MCF 10A (cell line): ENCODE measurements at regions not wholly inside any gene's neighbourhood (a gene's known extent, or its start where the extent isn't known, plus 50 kb on each side); places are given as distances from the start of the nearest gene placed in this dataset.

Experiments
- BruUV-seq: library from RNA; stranded (reverse); fragments of 400-500 nt; replicated peaks from 2 replicates; lab custom pipeline; 2021; lab: Mats Ljungman, UMichigan
- CTCF ChIA-PET: fragments of 300-600 bp; sonication (Branson Sonifier 250); formaldehyde crosslinking; extraction: SDS; loops from one replicate; lab custom pipeline; 2021; ENCODE audit warnings: antibody characterized with exemption, inconsistent platforms; lab: Yijun Ruan, JAX
- POLR2A ChIA-PET: fragments of 300-600, 350-650 bp; sonication (Branson Sonifier 250); formaldehyde crosslinking; extraction: SDS; loops from one replicate; lab custom pipeline; 2020; ENCODE audit warnings: antibody characterized with exemption, inconsistent platforms; lab: Yijun Ruan, JAX
- DNase-seq: peaks from one replicate; pipeline ENCODE4 v3.0.0-alpha.2; 2018; ENCODE audit not compliant: unreplicated experiment
- H3K27ac Mint-ChIP-seq: one replicate; pipeline ENCODE4 v1.8.0; 2022; ENCODE audit warnings: mild to moderate bottlenecking, low read depth, mixed read lengths; ENCODE audit not compliant: unreplicated experiment
- H3K27me3 Mint-ChIP-seq: one replicate; pipeline ENCODE4 v1.8.0; 2022; ENCODE audit warnings: mixed read lengths; ENCODE audit not compliant: insufficient read depth, unreplicated experiment
- H3K36me3 Mint-ChIP-seq: one replicate; pipeline ENCODE4 v1.8.0; 2022; ENCODE audit warnings: mild to moderate bottlenecking, moderate library complexity, mixed read lengths; ENCODE audit not compliant: insufficient read depth, unreplicated experiment
- H3K4me1 Mint-ChIP-seq: one replicate; pipeline ENCODE4 v1.8.0; 2022; ENCODE audit warnings: mixed read lengths; ENCODE audit not compliant: insufficient read depth, unreplicated experiment
- H3K4me3 Mint-ChIP-seq: one replicate; pipeline ENCODE4 v1.8.0; 2022; ENCODE audit warnings: mild to moderate bottlenecking, moderate library complexity, mixed read lengths; ENCODE audit not compliant: unreplicated experiment
- H3K9me3 Mint-ChIP-seq: one replicate; pipeline ENCODE4 v1.8.0; 2022; ENCODE audit warnings: mixed read lengths; ENCODE audit not compliant: unreplicated experiment
- CTCF ChIP-seq: fragments of 200-600 bp; IDR thresholded peaks from one replicate; pipeline ENCODE4 v1.8.0; 2022; ENCODE audit warnings: antibody characterized with exemption, mild to moderate bottlenecking; ENCODE audit not compliant: unreplicated experiment
- intact Hi-C: fragments of 100-400 bp; cut with micrococcal nuclease; formaldehyde crosslinking; loops from 2 replicates; pipeline ENCODE4 v1.14.1; 2022

GRCh38 chr18:76622651-76623050 lies 127.6 kb upstream of the ZNF516 start:
- BruUV-seq: no TSS peak
- Mint-ChIP-seq H3K36me3 (no peaks in the 10 kb centered on the region), H3K9me3 (no peaks in the 10 kb centered on the region), H3K27me3 (no peaks in the 10 kb centered on the region), H3K4me1 (peaks cover 29% of the 10 kb centered on the region), H3K27ac (no peak overlapping the region), H3K4me3 (no peak overlapping the region)
- CTCF ChIA-PET: interaction anchor here (3.6 kb wide), 1 partner anchor 224 kb away, joined by 43 read pairs; no protein-coding TSS in a partner anchor
- no peak for DNase-seq
- intact Hi-C loops: no loop called here
- POLR2A ChIA-PET: interaction anchor here (0.6 to 1.7 kb wide), 2 partner anchors 57 to 129 kb away, joined by 3 read pairs; no protein-coding TSS in a partner anchor
- no peak for TF ChIP-seq CTCF

GRCh38 chr18:76621782-76622495 lies 126.9 kb upstream of the ZNF516 start:
- Mint-ChIP-seq H3K27ac (no peak overlapping the region), H3K36me3 (no peaks in the 10 kb centered on the region), H3K27me3 (no peaks in the 10 kb centered on the region), H3K9me3 (no peaks in the 10 kb centered on the region), H3K4me1 (peaks cover 29% of the 10 kb centered on the region), H3K4me3 (no peak overlapping the region)
- POLR2A ChIA-PET: interaction anchor here (1.7 to 3.3 kb wide), 4 partner anchors 56 to 128 kb away, joined by 3 to 63 read pairs (median 26); partner anchors contain the start of gene ZNF516
- no peak for TF ChIP-seq CTCF
- no TSS peak for BruUV-seq
- CTCF ChIA-PET: interaction anchor here (0.5 to 3.6 kb wide), 9 partner anchors 8 to 224 kb away, joined by 3 to 43 read pairs (median 3); no protein-coding TSS in a partner anchor
- DNase-seq: no peak
- intact Hi-C loops: no loop called here

- Mint-ChIP-seq H3K36me3 (no peaks in the 10 kb centered on the region), H3K4me1 (peaks cover 29% of the 10 kb centered on the region), H3K27me3 (no peaks in the 10 kb centered on the region), H3K27ac (no peak overlapping the region), H3K9me3 (no peaks in the 10 kb centered on the region), H3K4me3 (no peak overlapping the region)
- intact Hi-C loops: no loop called here
- no peak for TF ChIP-seq CTCF
- DNase-seq: no peak
- CTCF ChIA-PET: interaction anchor here (0.5 to 3.6 kb wide), 13 partner anchors 8 to 223 kb away, joined by 3 to 43 read pairs (median 5); no protein-coding TSS in a partner anchor
- BruUV-seq: no TSS peak
- POLR2A ChIA-PET: interaction anchor here (2.3 to 3.3 kb wide), 4 partner anchors 48 to 128 kb away, joined by 10 to 63 read pairs (median 26); partner anchors contain the start of gene ZNF516
Observed at GRCh38 chr18:76621226-76621625, 126.2 kb upstream of the ZNF516 start.
